IMR-90 (cell line): ENCODE measurements at regions not wholly inside any gene's neighbourhood (a gene's known extent, or its start where the extent isn't known, plus 50 kb on each side); places are given as distances from the start of the nearest gene placed in this dataset.

Source experiments
- ATAC-seq: fragments of 200-7000 bp; cut with Tn5 transposase; 2 replicates; pipeline ENCODE4 v1.9.1; 2020; ENCODE audit warnings: low read depth, mild to moderate bottlenecking, moderate library complexity
- BruUV-seq: library from RNA; stranded (reverse); fragments of 400-500 nt; replicated peaks from 2 replicates; lab custom pipeline; 2021; lab: Mats Ljungman, UMichigan
- CTCF ChIA-PET: fragments of 300-600 bp; formaldehyde crosslinking; extraction: SDS; loops from one replicate; lab custom pipeline; 2021; ENCODE audit warnings: antibody characterized with exemption; lab: Yijun Ruan, JAX
- POLR2A ChIA-PET: fragments of 300-600 bp; sonication (Branson Sonifier 250); formaldehyde crosslinking; loops from one replicate; lab custom pipeline; 2022; ENCODE audit warnings: antibody characterized with exemption; ENCODE audit not compliant: unreplicated experiment; lab: Charles Lee
- DNase-seq: peaks from one replicate; pipeline ENCODE4 v3.0.0; 2013
- H2AFZ ChIP-seq: replicated peaks from 2 replicates; pipeline ENCODE3; 2013; ENCODE audit warnings: low read length, mild to moderate bottlenecking; ENCODE audit not compliant: poor library complexity
- H2AK5ac ChIP-seq: 2 replicates; pipeline ENCODE4 v1.6.1; 2013; ENCODE audit warnings: low read depth, low read length, inconsistent platforms
- H2AK9ac ChIP-seq: replicated peaks from 2 replicates; pipeline ENCODE3; 2013; ENCODE audit warnings: mild to moderate bottlenecking, low read depth, low read length, moderate library complexity; ENCODE audit not compliant: poor library complexity
- H2BK120ac ChIP-seq: 2 replicates; pipeline ENCODE4 v1.6.1; 2013; ENCODE audit warnings: low read depth, low read length, inconsistent platforms
- H2BK15ac ChIP-seq: 3 replicates; pipeline ENCODE4 v1.6.1; 2013; ENCODE audit warnings: low read depth, low read length, inconsistent platforms
- H2BK20ac ChIP-seq: 2 replicates; pipeline ENCODE4 v1.6.1; 2013; ENCODE audit warnings: low read depth, mild to moderate bottlenecking, inconsistent platforms, low read length, moderate library complexity
- H2BK5ac ChIP-seq: 2 replicates; pipeline ENCODE4 v1.6.1; 2013; ENCODE audit warnings: mild to moderate bottlenecking, low read depth, low read length, inconsistent platforms; ENCODE audit not compliant: poor library complexity, severe bottlenecking
- H3K14ac ChIP-seq: replicated peaks from 2 replicates; pipeline ENCODE4 v1.6.1; 2013; ENCODE audit warnings: low read depth, low read length, inconsistent platforms
- H3K18ac ChIP-seq: 2 replicates; pipeline ENCODE4 v1.6.1; 2013; ENCODE audit warnings: low read depth, low read length, control low read depth
- H3K23ac ChIP-seq: 2 replicates; pipeline ENCODE4 v1.6.1; 2013; ENCODE audit warnings: low read depth, low read length, inconsistent platforms
- H3K27ac ChIP-seq: 2 replicates; pipeline ENCODE4 v1.5.1; 2013; ENCODE audit warnings: mild to moderate bottlenecking, control low read depth, low read length; ENCODE audit not compliant: insufficient read depth
- H3K27me3 ChIP-seq: 2 replicates; pipeline ENCODE4 v1.6.1; 2013; ENCODE audit warnings: low read length; ENCODE audit not compliant: control insufficient read depth, insufficient read depth
- H3K36me3 ChIP-seq: 2 replicates; pipeline ENCODE4 v1.6.1; 2013; ENCODE audit warnings: low read length, mixed read lengths; ENCODE audit not compliant: control insufficient read depth, insufficient read depth
- H3K4ac ChIP-seq: 2 replicates; pipeline ENCODE4 v1.6.1; 2013; ENCODE audit warnings: low read depth, low read length, inconsistent platforms
- H3K4me1 ChIP-seq: 2 replicates; pipeline ENCODE4 v1.6.1; 2013; ENCODE audit warnings: low read length, mixed read lengths; ENCODE audit not compliant: control insufficient read depth, insufficient read depth
- H3K4me2 ChIP-seq: 2 replicates; pipeline ENCODE4 v1.6.1; 2013; ENCODE audit warnings: low read depth, mild to moderate bottlenecking, control low read depth, low read length, moderate library complexity
- H3K4me3 ChIP-seq: 2 replicates; pipeline ENCODE4 v1.5.1; 2013; ENCODE audit warnings: low read depth, mild to moderate bottlenecking, control low read depth, low read length, moderate library complexity; ENCODE audit not compliant: insufficient read depth
- H3K56ac ChIP-seq: 2 replicates; pipeline ENCODE4 v1.6.1; 2013; ENCODE audit warnings: low read length, inconsistent platforms; ENCODE audit not compliant: insufficient read depth; ENCODE audit errors: extremely low read depth
- H3K79me1 ChIP-seq, 2 experiments: 2 replicates each; pipeline ENCODE4 v1.6.1; 2013; ENCODE audit warnings: low read length in 2 of 2, inconsistent platforms in 1 of 2, low read depth in 1 of 2
- H3K9ac ChIP-seq: 2 replicates; pipeline ENCODE4 v1.6.1; 2013; ENCODE audit warnings: low read depth, low read length, control low read depth
- H3K9me1 ChIP-seq: 2 replicates; pipeline ENCODE4 v1.6.1; 2013; ENCODE audit warnings: low read length, inconsistent platforms; ENCODE audit not compliant: insufficient read depth
- H3K9me3 ChIP-seq: 2 replicates; pipeline ENCODE4 v1.6.1; 2013; ENCODE audit warnings: low read length; ENCODE audit not compliant: control insufficient read depth, insufficient read depth
- H4K20me1 ChIP-seq: 2 replicates; pipeline ENCODE4 v1.6.1; 2013; ENCODE audit warnings: low read length, inconsistent platforms; ENCODE audit not compliant: insufficient read depth
- H4K5ac ChIP-seq: 2 replicates; pipeline ENCODE4 v1.6.1; 2013; ENCODE audit warnings: mild to moderate bottlenecking, low read depth, low read length, control low read depth
- H4K8ac ChIP-seq, 2 experiments: 2 replicates each; pipeline ENCODE4 v1.6.1; 2013; ENCODE audit warnings: low read depth in 2 of 2, low read length in 2 of 2, control low read depth in 1 of 2, inconsistent platforms in 1 of 2
- H4K91ac ChIP-seq: 2 replicates; pipeline ENCODE4 v1.6.1; 2013; ENCODE audit warnings: low read depth, low read length, inconsistent platforms; ENCODE audit not compliant: insufficient read depth
- CHD1 ChIP-seq: IDR thresholded peaks from 2 replicates; pipeline ENCODE4 v1.6.1; 2012; ENCODE audit warnings: low read depth, low read length, improper control_type of control experiment
- FOS ChIP-seq: fragments of 150-350 bp; IDR thresholded peaks from 2 replicates; pipeline ENCODE4 v1.6.1; 2016; ENCODE audit warnings: low read depth, low read length
- MAFK ChIP-seq: IDR thresholded peaks from 2 replicates; pipeline ENCODE4 v1.6.1; 2012; ENCODE audit warnings: low read depth, low read length, improper control_type of control experiment
- MAZ ChIP-seq: IDR thresholded peaks from 2 replicates; pipeline ENCODE4 v1.6.1; 2012; ENCODE audit warnings: low read depth, mild to moderate bottlenecking, low read length, improper control_type of control experiment, moderate library complexity, borderline replicate concordance
- MXI1 ChIP-seq: IDR thresholded peaks from 2 replicates; pipeline ENCODE4 v1.6.1; 2012; ENCODE audit warnings: low read depth, mild to moderate bottlenecking, low read length, moderate library complexity, borderline replicate concordance
- NFE2L2 ChIP-seq: fragments of 150-350 bp; IDR thresholded peaks from 2 replicates; pipeline ENCODE4 v1.6.1; 2016; ENCODE audit warnings: low read depth, mild to moderate bottlenecking, low read length
- POLR2A ChIP-seq: IDR thresholded peaks from 2 replicates; pipeline ENCODE4 v1.6.1; 2012; ENCODE audit warnings: mild to moderate bottlenecking, low read depth, low read length
- RCOR1 ChIP-seq: IDR thresholded peaks from 2 replicates; pipeline ENCODE4 v1.6.1; 2012; ENCODE audit warnings: mild to moderate bottlenecking, low read length, improper control_type of control experiment; ENCODE audit not compliant: insufficient replicate concordance
- SMC3 ChIP-seq: fragments of 150-350 bp; IDR thresholded peaks from 2 replicates; pipeline ENCODE4 v1.6.1; 2016; ENCODE audit warnings: low read depth, mild to moderate bottlenecking, antibody characterized with exemption, low read length, moderate library complexity
- WGBS, 2 experiments: methylation state at CpG; one replicate each; pipeline versions ENCODE4 v1.1.5 to v1.1.7; 2013; ENCODE audit warnings: missing lambda C conversion rate in 2 of 2; ENCODE audit not compliant: insufficient read length in 1 of 2; ENCODE audit errors: extremely low coverage in 2 of 2; 5-methylcytosine and 5-hydroxymethylcytosine counted together
- dilution Hi-C: fragments of 300-500 bp; cut with HindIII; formaldehyde crosslinking; loops from one replicate; pipeline ENCODE4 v1.14.3; 2018; ENCODE audit warnings: low sequenced_read_pairs; ENCODE audit not compliant: unreplicated experiment
- in situ Hi-C: fragments of 300-500 bp; cut with MboI; formaldehyde crosslinking; loops from 3 replicates; pipeline ENCODE4 v1.14.3; 2019; ENCODE audit warnings: low sequenced_read_pairs, inconsistent platforms, mixed read lengths
- intact Hi-C: fragments of 100-400 bp; cut with micrococcal nuclease; formaldehyde crosslinking; loops from 2 replicates; pipeline ENCODE4 v1.10.0; 2022
- TF ChIP-seq, protein P1 (sequence below): conservative IDR thresholded peaks from 2 replicates; pipeline ENCODE4 v1.5.1; 2012; ENCODE audit warnings: mild to moderate bottlenecking, low read depth, low read length, improper control_type of control experiment
- TF ChIP-seq, protein P2 (sequence below): fragments of 150-350 bp; IDR thresholded peaks from 2 replicates; pipeline ENCODE4 v1.6.1; 2016; ENCODE audit warnings: low read depth, mild to moderate bottlenecking, low read length, moderate library complexity, borderline replicate concordance
- TF ChIP-seq, protein P3 (sequence below): fragments of 150-350 bp; IDR thresholded peaks from 2 replicates; pipeline ENCODE4 v1.6.1; 2017; ENCODE audit warnings: mild to moderate bottlenecking, antibody characterized with exemption, low read length, low read depth

DNA sequence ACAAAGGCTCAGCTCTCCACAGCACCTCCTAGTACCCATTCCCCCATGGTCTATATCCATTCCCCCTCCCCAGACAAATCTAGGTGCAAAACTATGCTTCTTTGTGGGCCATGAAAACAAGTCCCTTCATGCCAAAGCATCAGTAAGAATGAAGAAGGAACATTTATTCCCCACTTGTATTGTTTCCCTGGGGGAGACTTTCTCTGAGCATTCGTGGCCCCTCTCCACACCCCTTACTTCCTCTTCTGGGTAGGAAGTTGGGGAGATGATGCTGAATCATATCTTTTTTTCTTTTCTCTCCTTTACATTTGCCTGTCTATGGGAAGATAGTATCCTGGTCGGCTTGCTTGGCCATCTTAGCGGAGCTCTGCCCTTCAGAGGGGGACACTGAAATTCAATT lies 246.8 kb downstream of the NSG2 start:
- Histone ChIP-seq H3K36me3 (no peaks in the 10 kb centered on the region), H2BK5ac (no peak overlapping the region), H3K9me3 (no peaks in the 10 kb centered on the region), H3K18ac (no peak overlapping the region), H4K91ac (no peak overlapping the region), H3K9ac (no peak overlapping the region), H3K23ac (no peak overlapping the region), H2AFZ (no peak overlapping the region), H3K79me1 (no peaks in the 10 kb centered on the region), H3K56ac (no peak overlapping the region), H2BK20ac (no peak overlapping the region), H3K27me3 (no peaks in the 10 kb centered on the region), H3K14ac (no peak overlapping the region), H2AK9ac (no peak overlapping the region), H3K4ac (no peak overlapping the region), H3K27ac (no peak overlapping the region), H3K4me1 (no peaks in the 10 kb centered on the region), H4K8ac (no peak overlapping the region), H2BK120ac (no peak overlapping the region), H2BK15ac (no peak overlapping the region), H2AK5ac (no peak overlapping the region), H4K20me1 (no peaks in the 10 kb centered on the region), H3K4me3 (no peak overlapping the region), H4K5ac (no peak overlapping the region), H3K9me1 (no peaks in the 10 kb centered on the region), H3K4me2 (no peak overlapping the region)
- no TSS peak for BruUV-seq
- dilution Hi-C loops (no loop called here), in situ Hi-C loops (no loop called here), intact Hi-C loops (no loop called here)
- ChIA-PET CTCF (no interaction called here), POLR2A (no interaction called here)
- WGBS, 2 experiments, result no CpG with 5 or more reads among the region's 3 CpGs
- no peak for TF ChIP-seq MAFK
- TF ChIP-seq MAZ, result no peak
- TF ChIP-seq, protein P1, sequence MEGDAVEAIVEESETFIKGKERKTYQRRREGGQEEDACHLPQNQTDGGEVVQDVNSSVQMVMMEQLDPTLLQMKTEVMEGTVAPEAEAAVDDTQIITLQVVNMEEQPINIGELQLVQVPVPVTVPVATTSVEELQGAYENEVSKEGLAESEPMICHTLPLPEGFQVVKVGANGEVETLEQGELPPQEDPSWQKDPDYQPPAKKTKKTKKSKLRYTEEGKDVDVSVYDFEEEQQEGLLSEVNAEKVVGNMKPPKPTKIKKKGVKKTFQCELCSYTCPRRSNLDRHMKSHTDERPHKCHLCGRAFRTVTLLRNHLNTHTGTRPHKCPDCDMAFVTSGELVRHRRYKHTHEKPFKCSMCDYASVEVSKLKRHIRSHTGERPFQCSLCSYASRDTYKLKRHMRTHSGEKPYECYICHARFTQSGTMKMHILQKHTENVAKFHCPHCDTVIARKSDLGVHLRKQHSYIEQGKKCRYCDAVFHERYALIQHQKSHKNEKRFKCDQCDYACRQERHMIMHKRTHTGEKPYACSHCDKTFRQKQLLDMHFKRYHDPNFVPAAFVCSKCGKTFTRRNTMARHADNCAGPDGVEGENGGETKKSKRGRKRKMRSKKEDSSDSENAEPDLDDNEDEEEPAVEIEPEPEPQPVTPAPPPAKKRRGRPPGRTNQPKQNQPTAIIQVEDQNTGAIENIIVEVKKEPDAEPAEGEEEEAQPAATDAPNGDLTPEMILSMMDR, result no peak
- no peak for TF ChIP-seq SMC3
- TF ChIP-seq, protein P2, sequence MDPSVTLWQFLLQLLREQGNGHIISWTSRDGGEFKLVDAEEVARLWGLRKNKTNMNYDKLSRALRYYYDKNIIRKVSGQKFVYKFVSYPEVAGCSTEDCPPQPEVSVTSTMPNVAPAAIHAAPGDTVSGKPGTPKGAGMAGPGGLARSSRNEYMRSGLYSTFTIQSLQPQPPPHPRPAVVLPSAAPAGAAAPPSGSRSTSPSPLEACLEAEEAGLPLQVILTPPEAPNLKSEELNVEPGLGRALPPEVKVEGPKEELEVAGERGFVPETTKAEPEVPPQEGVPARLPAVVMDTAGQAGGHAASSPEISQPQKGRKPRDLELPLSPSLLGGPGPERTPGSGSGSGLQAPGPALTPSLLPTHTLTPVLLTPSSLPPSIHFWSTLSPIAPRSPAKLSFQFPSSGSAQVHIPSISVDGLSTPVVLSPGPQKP, result no peak
- TF ChIP-seq, protein P3, sequence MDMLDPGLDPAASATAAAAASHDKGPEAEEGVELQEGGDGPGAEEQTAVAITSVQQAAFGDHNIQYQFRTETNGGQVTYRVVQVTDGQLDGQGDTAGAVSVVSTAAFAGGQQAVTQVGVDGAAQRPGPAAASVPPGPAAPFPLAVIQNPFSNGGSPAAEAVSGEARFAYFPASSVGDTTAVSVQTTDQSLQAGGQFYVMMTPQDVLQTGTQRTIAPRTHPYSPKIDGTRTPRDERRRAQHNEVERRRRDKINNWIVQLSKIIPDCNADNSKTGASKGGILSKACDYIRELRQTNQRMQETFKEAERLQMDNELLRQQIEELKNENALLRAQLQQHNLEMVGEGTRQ, result no peak
- no peak for TF ChIP-seq NFE2L2
- no peak for TF ChIP-seq MXI1
- TF ChIP-seq FOS, result no peak
- TF ChIP-seq POLR2A, result no peak
- no peak for TF ChIP-seq CHD1
- no peak for TF ChIP-seq RCOR1
- DNase-seq, result no peak
- no peak for ATAC-seq
